Suprapubic skin (tissue), 4 donors: ENCODE measurements at regions not wholly inside any gene's neighbourhood (a gene's known extent, or its start where the extent isn't known, plus 50 kb on each side); places are given as distances from the start of the nearest gene placed in this dataset.
A peak's percentile ranks its signal among the peaks of the same experiment; 100 is the strongest.

ENCODE experiments used
- DNase-seq, 2 donors: peaks; one replicate each; pipeline ENCODE4 v3.0.0-alpha.2; 2019; ENCODE audit warnings: low spot score in 2 of 2
- H3K27ac ChIP-seq: fragments of 200-600 bp; sonication (generic); one replicate; pipeline ENCODE4 v1.5.1; 2019
- H3K27me3 ChIP-seq: fragments of 200-600 bp; sonication (generic); one replicate; pipeline ENCODE4 v1.5.1; 2019
- H3K36me3 ChIP-seq: fragments of 200-600 bp; sonication (generic); one replicate; pipeline ENCODE4 v1.5.1; 2019
- H3K4me1 ChIP-seq: fragments of 200-600 bp; sonication (generic); one replicate; pipeline ENCODE4 v1.5.1; 2019
- H3K4me3 ChIP-seq: fragments of 200-600 bp; sonication (generic); one replicate; pipeline ENCODE4 v1.5.1; 2019; ENCODE audit warnings: mild to moderate bottlenecking
- H3K9me3 ChIP-seq: fragments of 200-600 bp; sonication (generic); one replicate; pipeline ENCODE4 v1.5.1; 2019
- CTCF ChIP-seq, 2 donors: fragments of 200-600 bp in 1 of 2; fragments of 450-650 bp in 1 of 2; sonication (generic) in 1 of 2; IDR thresholded peaks; one replicate each; pipeline ENCODE4 v1.5.1; 2016 to 2019; ENCODE audit warnings: antibody characterized with exemption in 2 of 2, mild to moderate bottlenecking in 1 of 2, moderate library complexity in 1 of 2
- EP300 ChIP-seq: sonication (generic); formaldehyde crosslinking; IDR thresholded peaks from one replicate; pipeline ENCODE4 v1.6.1; 2017; ENCODE audit warnings: antibody characterized with exemption
- POLR2A ChIP-seq, 2 donors: fragments of 450-650 bp; IDR thresholded peaks; one replicate each; pipeline ENCODE4 v1.6.1; 2017; ENCODE audit warnings: antibody characterized with exemption in 2 of 2, mild to moderate bottlenecking in 2 of 2, moderate library complexity in 2 of 2
- POLR2AphosphoS5 ChIP-seq, 3 donors: sonication (generic); formaldehyde crosslinking; IDR thresholded peaks; one replicate each; pipeline ENCODE4 v1.6.1; 2017; ENCODE audit warnings: antibody characterized with exemption in 3 of 3
- WGBS: methylation state at CpG from one replicate; pipeline ENCODE4 v1.1.5; 2018; 5-methylcytosine and 5-hydroxymethylcytosine counted together

DNA sequence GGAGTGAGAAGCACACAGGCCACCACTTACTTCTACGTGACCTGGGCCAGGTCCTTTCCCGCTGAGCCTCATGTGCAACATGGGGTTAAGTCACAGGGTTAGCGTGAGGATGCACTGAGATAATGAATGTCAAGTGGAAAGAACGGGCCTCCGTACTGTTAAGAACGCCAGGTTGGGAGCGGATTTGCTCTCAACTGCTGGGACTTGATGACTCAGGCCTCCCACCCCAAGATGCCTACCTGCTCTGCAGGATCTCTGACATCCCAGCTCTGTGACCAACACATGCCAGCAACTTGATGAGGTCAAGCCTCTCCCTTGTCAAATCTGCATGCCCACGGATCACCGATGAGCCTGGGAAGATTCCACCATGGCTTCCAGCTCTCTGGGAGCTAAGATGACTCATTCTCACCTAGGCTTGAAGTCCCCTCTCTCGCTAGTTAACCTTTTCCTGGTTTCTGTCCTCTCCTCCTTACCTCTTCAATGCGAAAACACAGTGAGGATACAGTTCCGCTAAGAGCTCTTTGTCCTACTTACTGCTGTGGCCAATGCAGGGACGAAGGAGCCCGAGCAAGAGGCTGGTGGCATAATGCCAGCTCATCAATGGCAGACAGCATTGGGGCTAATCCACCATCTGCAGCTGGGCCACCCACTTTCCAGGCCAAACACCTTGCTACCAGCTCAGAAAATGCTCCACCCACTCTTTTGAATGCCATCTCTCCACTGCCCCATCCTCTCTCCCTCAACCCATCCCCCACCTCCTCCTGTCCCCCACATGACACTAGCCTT lies 67.6 kb downstream of the PJA1 start:
- no peak for TF ChIP-seq POLR2AphosphoS5 (IDR thresholded peaks at IDR 0.05)
- TF ChIP-seq EP300, result no peak
- TF ChIP-seq CTCF (IDR thresholded peaks at IDR 0.05), result no peak
- TF ChIP-seq POLR2A (IDR thresholded peaks at IDR 0.05), result no peak
- no peaks in the 10 kb centered on the region for H3K27me3 ChIP-seq

GRCh38 chrX:69096963-69097362 lies 68.3 kb downstream of the PJA1 start:
- no peak for DNase-seq
- no peaks in the 10 kb centered on the region for H3K27me3 ChIP-seq
- no peak for TF ChIP-seq CTCF (IDR thresholded peaks at IDR 0.05)
- TF ChIP-seq EP300, result no peak
- TF ChIP-seq POLR2A (IDR thresholded peaks at IDR 0.05), result no peak
- TF ChIP-seq POLR2AphosphoS5 (IDR thresholded peaks at IDR 0.05), result no peak
- H3K27ac ChIP-seq, result no peak overlapping the region
- H3K36me3 ChIP-seq, result no peaks in the 10 kb centered on the region
- no peaks in the 10 kb centered on the region for H3K4me1 ChIP-seq
- 78% methylated on average over 7 of the region's 7 CpGs for WGBS
- H3K9me3 ChIP-seq, result no peaks in the 10 kb centered on the region
- no peak overlapping the region for H3K4me3 ChIP-seq

More for the DNA sequence above, 67.6 kb downstream of the PJA1 start:
- 88% methylated on average over 14 of the region's 14 CpGs for WGBS
- no peak for DNase-seq
- Histone ChIP-seq H3K36me3 (no peaks in the 10 kb centered on the region), H3K27ac (no peak overlapping the region), H3K4me3 (no peak overlapping the region), H3K9me3 (no peaks in the 10 kb centered on the region), H3K4me1 (no peaks in the 10 kb centered on the region)

DNA sequence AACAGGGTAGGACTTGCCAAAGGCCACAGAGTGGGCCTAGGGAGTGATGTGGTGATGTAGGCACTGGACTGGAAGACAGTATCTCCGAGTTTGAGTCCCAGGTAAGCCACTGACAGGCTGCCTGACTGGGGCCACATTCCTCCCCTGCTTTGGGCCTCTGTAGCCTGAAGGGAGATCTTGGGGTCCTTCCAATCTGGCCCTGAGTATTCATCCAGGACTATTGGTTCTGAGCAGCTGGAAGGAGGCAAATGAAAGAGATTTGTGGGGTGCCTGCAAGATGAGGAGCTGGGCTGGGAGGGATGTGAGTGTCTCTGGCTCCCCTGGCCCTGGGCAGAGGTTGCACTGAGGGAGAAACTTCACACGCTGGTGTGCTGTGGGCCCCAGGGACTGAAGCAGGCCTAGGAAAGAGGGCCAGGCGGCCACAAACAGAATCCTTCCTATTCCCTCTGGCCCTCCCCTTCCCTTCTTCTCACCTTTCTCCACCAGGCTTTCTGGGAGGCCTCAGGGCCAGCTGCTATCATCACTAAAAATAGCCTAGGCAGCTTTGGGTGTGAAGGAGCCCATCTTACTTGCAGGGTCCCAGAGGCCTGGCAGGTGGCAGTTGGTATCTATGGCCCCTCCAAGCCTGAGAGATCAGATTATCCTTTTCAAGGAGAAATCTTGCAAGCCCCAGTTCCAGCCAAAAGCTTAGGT lies 70.1 kb downstream of the PJA1 start:
- Histone ChIP-seq H3K27ac (no peak overlapping the region), H3K9me3 (no peaks in the 10 kb centered on the region), H3K4me3 (no peak overlapping the region), H3K36me3 (no peaks in the 10 kb centered on the region), H3K4me1 (no peaks in the 10 kb centered on the region), H3K27me3 (no peaks in the 10 kb centered on the region)
- no peak for TF ChIP-seq CTCF (IDR thresholded peaks at IDR 0.05)
- TF ChIP-seq POLR2A (IDR thresholded peaks at IDR 0.05), result no peak
- no peak for TF ChIP-seq EP300
- no peak for DNase-seq
- WGBS, result 70% methylated on average over 3 of the region's 3 CpGs

DNA sequence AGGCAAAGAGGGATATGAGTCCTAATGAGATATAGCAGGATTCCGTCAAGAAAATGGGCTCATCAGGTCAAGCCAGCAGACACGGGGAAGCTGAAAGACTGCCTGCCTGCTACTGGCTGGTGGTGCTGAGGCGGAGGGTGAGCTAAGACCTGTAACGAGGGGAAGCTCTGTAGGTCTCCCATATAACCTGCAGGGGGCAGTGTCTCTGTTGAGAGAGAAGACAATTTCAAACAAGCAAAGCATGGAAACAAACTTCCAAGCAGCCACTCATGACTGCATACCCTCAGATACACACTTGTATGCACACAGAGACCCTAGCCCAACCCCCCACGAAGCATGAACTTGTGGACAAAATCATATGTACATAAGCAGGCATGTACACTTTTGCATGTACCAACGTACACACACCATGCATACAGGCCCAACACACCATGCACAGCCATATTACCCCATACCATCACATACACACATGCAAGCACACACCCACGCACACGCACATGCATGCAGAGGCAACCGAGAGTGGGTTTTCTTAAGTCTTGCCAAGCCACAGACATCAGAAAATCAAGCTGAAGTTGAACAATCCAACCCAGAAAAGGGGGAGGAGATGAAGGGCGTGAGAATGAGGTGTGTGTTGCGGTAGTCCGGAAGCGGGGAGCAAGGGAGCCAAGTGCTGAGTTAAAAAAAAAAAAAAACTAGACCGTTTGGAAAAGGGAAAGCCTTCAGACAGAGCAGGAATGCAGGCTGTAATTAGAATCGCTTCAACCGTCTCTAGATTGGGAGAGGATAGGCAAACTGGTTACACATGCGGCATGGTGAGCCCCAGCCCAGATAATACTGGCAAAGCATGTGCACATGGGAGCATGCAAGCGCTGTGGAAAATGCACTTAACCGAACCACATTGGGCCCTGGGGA lies 71.0 kb downstream of the PJA1 start:
- no peak overlapping the region for H3K27ac ChIP-seq
- no peaks in the 10 kb centered on the region for H3K27me3 ChIP-seq
- no peaks in the 10 kb centered on the region for H3K4me1 ChIP-seq
- H3K4me3 ChIP-seq, result no peak overlapping the region
- H3K9me3 ChIP-seq, result no peaks in the 10 kb centered on the region
- DNase-seq, result no peak
- WGBS, result 45% methylated on average over 19 of the region's 19 CpGs
- no peaks in the 10 kb centered on the region for H3K36me3 ChIP-seq
- no peak for TF ChIP-seq POLR2AphosphoS5 (IDR thresholded peaks at IDR 0.05)
- peak; percentile 33 to 41 for TF ChIP-seq CTCF (IDR thresholded peaks at IDR 0.05)

- Histone ChIP-seq H3K27me3 (no peaks in the 10 kb centered on the region), H3K4me3 (no peak overlapping the region), H3K36me3 (no peaks in the 10 kb centered on the region), H3K27ac (no peak overlapping the region), H3K4me1 (no peaks in the 10 kb centered on the region), H3K9me3 (no peaks in the 10 kb centered on the region)
- no peak for DNase-seq
- no peak for TF ChIP-seq POLR2AphosphoS5 (IDR thresholded peaks at IDR 0.05)
- no peak for TF ChIP-seq EP300
- TF ChIP-seq POLR2A (IDR thresholded peaks at IDR 0.05), result no peak
- no peak for TF ChIP-seq CTCF (IDR thresholded peaks at IDR 0.05)
Observed at GRCh38 chrX:69090022-69090421, 75.2 kb downstream of the PJA1 start.
